ENCODE measurements at regions not wholly inside any gene's neighbourhood (a gene's known extent, or its start where the extent isn't known, plus 50 kb on each side); places are given as distances from the start of the nearest gene placed in this dataset.

- Histone ChIP-seq H3F3A (ENCODE audit: low read depth) (no peaks in the 10 kb centered on the region), H3K36me3 (no peaks in the 10 kb centered on the region), H3K27ac (no peak overlapping the region), H3K79me2 (ENCODE audit: low read depth) (no peaks in the 10 kb centered on the region), H3K4me1 (no peaks in the 10 kb centered on the region), H2AFZ (replicated peaks) (no peak overlapping the region), H3K9ac (no peak overlapping the region), H3K4me3 (no peak overlapping the region), H3K27me3 (no peaks in the 10 kb centered on the region), H3K4me2 (no peak overlapping the region), H3K9me3 (ENCODE audit: low read depth) (no peaks in the 10 kb centered on the region), H4K20me1 (ENCODE audit: low read depth) (no peaks in the 10 kb centered on the region)
- TF ChIP-seq CTCF (IDR thresholded peaks at IDR 0.05), result no peak
- no peak for TF ChIP-seq EZH2phosphoT487 (IDR thresholded peaks at IDR 0.05)
- no peak for TF ChIP-seq EZH2 (IDR thresholded peaks at IDR 0.05)
- no peak for DNase-seq (ENCODE audit: low spot score)
- Mint-ChIP-seq H3K9me3 (no peaks in the 10 kb centered on the region), H3K27me3 (ENCODE audit: insufficient read depth, low read depth) (no peaks in the 10 kb centered on the region), H3K36me3 (no peaks in the 10 kb centered on the region), H3K27ac (no peak overlapping the region), H3K4me1 (peaks cover 15% of the 10 kb centered on the region), H3K4me3 (no peak overlapping the region)
Measured at GRCh38 chr3:40973141-40973540, 226.2 kb upstream of the CTNNB1 start.

GRCh38 chr3:40975711-40976121 is 223.6 kb upstream of the CTNNB1 start:
- no peak overlapping the region for H3K4me2 ChIP-seq
- no peak overlapping the region for H2AFZ ChIP-seq (replicated peaks)
- H3K9me3 ChIP-seq (ENCODE audit: low read depth), result no peaks in the 10 kb centered on the region
- no peak overlapping the region for H3K4me3 ChIP-seq
- no peaks in the 10 kb centered on the region for H3K36me3 Mint-ChIP-seq
- H3K4me1 Mint-ChIP-seq, result peaks cover 15% of the 10 kb centered on the region
- H3K27me3 ChIP-seq, result no peaks in the 10 kb centered on the region
- no peak overlapping the region for H3K4me3 Mint-ChIP-seq
- H3K9me3 Mint-ChIP-seq, result no peaks in the 10 kb centered on the region
- no peaks in the 10 kb centered on the region for H3F3A ChIP-seq (ENCODE audit: low read depth)
- no peaks in the 10 kb centered on the region for H4K20me1 ChIP-seq (ENCODE audit: low read depth)
- H3K36me3 ChIP-seq, result no peaks in the 10 kb centered on the region
- H3K27me3 Mint-ChIP-seq (ENCODE audit: insufficient read depth, low read depth), result no peaks in the 10 kb centered on the region
- no peak for DNase-seq (ENCODE audit: low spot score)
- no peaks in the 10 kb centered on the region for H3K79me2 ChIP-seq (ENCODE audit: low read depth)
- TF ChIP-seq EZH2phosphoT487 (IDR thresholded peaks at IDR 0.05), result no peak
- no peak for TF ChIP-seq EZH2 (IDR thresholded peaks at IDR 0.05)
- TF ChIP-seq CTCF (IDR thresholded peaks at IDR 0.05), result no peak
- no peaks in the 10 kb centered on the region for H3K4me1 ChIP-seq
- H3K27ac Mint-ChIP-seq, result no peak overlapping the region
- H3K27ac ChIP-seq, result no peak overlapping the region
- H3K9ac ChIP-seq, result no peak overlapping the region

- H3K27me3 ChIP-seq, result no peaks in the 10 kb centered on the region
- H3K27ac ChIP-seq, result no peak overlapping the region
- no peak overlapping the region for H3K27ac Mint-ChIP-seq
- no peak overlapping the region for H3K4me3 ChIP-seq
- no peaks in the 10 kb centered on the region for H3K9me3 ChIP-seq (ENCODE audit: low read depth)
- no peaks in the 10 kb centered on the region for H3K4me1 ChIP-seq
- no peaks in the 10 kb centered on the region for H3K36me3 Mint-ChIP-seq
- H3K4me2 ChIP-seq, result no peak overlapping the region
- H3K4me3 Mint-ChIP-seq, result no peak overlapping the region
- H2AFZ ChIP-seq (replicated peaks), result no peak overlapping the region
- no peaks in the 10 kb centered on the region for H3K9me3 Mint-ChIP-seq
- no peaks in the 10 kb centered on the region for H4K20me1 ChIP-seq (ENCODE audit: low read depth)
- no peaks in the 10 kb centered on the region for H3K79me2 ChIP-seq (ENCODE audit: low read depth)
- DNase-seq (ENCODE audit: low spot score), result no peak
- no peaks in the 10 kb centered on the region for H3F3A ChIP-seq (ENCODE audit: low read depth)
- H3K27me3 Mint-ChIP-seq (ENCODE audit: insufficient read depth, low read depth), result no peaks in the 10 kb centered on the region
- no peaks in the 10 kb centered on the region for H3K36me3 ChIP-seq
- peaks cover 13% of the 10 kb centered on the region for H3K4me1 Mint-ChIP-seq
- H3K9ac ChIP-seq, result no peak overlapping the region
- TF ChIP-seq EZH2phosphoT487 (IDR thresholded peaks at IDR 0.05) (no peak), EZH2 (IDR thresholded peaks at IDR 0.05) (no peak), CTCF (IDR thresholded peaks at IDR 0.05) (no peak)
Measured at GRCh38 chr3:40976241-40976640, 223.1 kb upstream of the CTNNB1 start.

- Histone ChIP-seq H3K79me2 (ENCODE audit: low read depth) (no peaks in the 10 kb centered on the region), H3K36me3 (no peaks in the 10 kb centered on the region), H3K9ac (no peak overlapping the region), H3K4me2 (no peak overlapping the region), H3K27ac (no peak overlapping the region), H3F3A (ENCODE audit: low read depth) (no peaks in the 10 kb centered on the region), H2AFZ (replicated peaks) (no peak overlapping the region), H3K4me3 (no peak overlapping the region), H3K9me3 (ENCODE audit: low read depth) (no peaks in the 10 kb centered on the region), H3K4me1 (no peaks in the 10 kb centered on the region), H4K20me1 (ENCODE audit: low read depth) (no peaks in the 10 kb centered on the region), H3K27me3 (no peaks in the 10 kb centered on the region)
- Mint-ChIP-seq H3K27ac (no peak overlapping the region), H3K4me1 (peaks cover 10% of the 10 kb centered on the region), H3K27me3 (ENCODE audit: insufficient read depth, low read depth) (no peaks in the 10 kb centered on the region), H3K4me3 (no peak overlapping the region), H3K9me3 (no peaks in the 10 kb centered on the region), H3K36me3 (no peaks in the 10 kb centered on the region)
- DNase-seq (ENCODE audit: low spot score), result no peak
- TF ChIP-seq CTCF (IDR thresholded peaks at IDR 0.05) (no peak), EZH2phosphoT487 (IDR thresholded peaks at IDR 0.05) (no peak), EZH2 (IDR thresholded peaks at IDR 0.05) (no peak)
Measured at GRCh38 chr3:40978442-40978841, 220.9 kb upstream of the CTNNB1 start.

Measured in neural progenitor cell (in vitro differentiated cells).